ENCODE measurements at regions not wholly inside any gene's neighbourhood (a gene's known extent, or its start where the extent isn't known, plus 50 kb on each side); places are given as distances from the start of the nearest gene placed in this dataset.

- TF ChIP-seq CTCF (conservative IDR thresholded peaks at IDR 0.05), result no peak
- no peak for TF ChIP-seq ZFX (IDR thresholded peaks at IDR 0.05)
- H3K27ac ChIP-seq, result no peak overlapping the region
Measured at GRCh38 chr18:65516209-65516608, 234.6 kb upstream of the CDH7 start.

DNA sequence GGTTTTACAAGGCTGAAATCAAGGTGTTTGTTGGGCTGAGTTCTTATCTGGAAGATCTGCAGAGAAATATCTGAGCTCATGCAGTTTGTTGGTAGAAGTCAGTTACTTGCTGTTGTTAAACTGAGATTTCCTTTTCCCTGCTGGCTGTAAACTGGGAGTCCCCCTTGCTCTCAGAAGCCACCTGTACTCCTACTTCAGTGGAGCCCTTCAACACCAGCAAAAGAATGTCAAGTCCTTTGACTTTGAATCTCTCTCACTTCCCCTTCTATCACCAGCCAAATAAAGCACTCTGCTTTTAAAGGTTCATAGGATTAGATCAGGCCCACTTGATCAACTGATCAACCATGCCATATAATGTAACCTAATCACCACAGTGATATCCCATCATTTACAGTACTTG is 252.2 kb upstream of the CDH7 start:
- H3K27ac ChIP-seq, result no peak overlapping the region

DNA sequence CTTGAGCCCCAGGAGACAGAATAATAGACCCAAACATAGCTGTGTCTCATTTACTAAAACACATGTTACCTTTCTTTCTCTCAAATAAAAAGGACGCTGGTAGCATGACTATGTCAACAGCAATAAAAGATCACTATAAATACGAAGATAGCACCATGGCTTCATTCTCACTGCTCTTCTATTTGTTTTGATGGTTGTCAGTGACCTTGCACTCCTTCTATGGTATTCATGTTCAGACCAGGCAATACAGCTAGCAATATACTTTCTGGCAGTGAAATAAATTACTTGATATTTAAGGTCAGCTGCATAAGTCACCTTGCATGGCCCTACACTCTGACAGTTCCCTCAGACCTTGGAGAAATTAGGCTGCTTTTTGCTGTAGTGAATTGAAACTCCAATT is 263.2 kb upstream of the CDH7 start:
- TF ChIP-seq ZFX (IDR thresholded peaks at IDR 0.05), result no peak
- no peak for TF ChIP-seq CTCF (conservative IDR thresholded peaks at IDR 0.05)

More for the DNA sequence above, 252.2 kb upstream of the CDH7 start:
- TF ChIP-seq ZFX (IDR thresholded peaks at IDR 0.05) (no peak), CTCF (conservative IDR thresholded peaks at IDR 0.05) (no peak)

GRCh38 chr18:65477455-65477854 is 273.4 kb upstream of the CDH7 start:
- no peak overlapping the region for H3K27ac ChIP-seq
- no peak for TF ChIP-seq ZFX (IDR thresholded peaks at IDR 0.05)
- TF ChIP-seq CTCF (conservative IDR thresholded peaks at IDR 0.05), result no peak

More for the DNA sequence above, 263.2 kb upstream of the CDH7 start:
- H3K27ac ChIP-seq, result no peak overlapping the region

DNA sequence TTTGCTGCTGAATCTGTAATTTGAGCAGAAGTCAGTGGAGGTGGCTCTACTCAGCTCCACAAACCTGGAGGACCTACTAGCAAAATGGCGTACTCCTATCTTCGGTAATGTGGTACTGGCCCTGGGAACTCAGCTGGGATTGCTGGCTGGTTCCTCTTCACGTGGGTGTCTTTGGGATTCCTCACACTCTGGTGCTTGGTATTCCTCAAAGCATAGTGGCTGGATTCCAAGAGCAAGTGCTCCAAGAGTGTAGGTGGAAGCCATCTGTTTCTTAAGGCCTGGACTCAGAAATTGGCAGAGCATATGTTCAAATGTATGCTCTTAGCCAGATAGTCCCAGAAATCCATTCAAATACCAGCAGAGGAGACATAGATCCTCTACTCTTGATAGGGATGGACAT is 281.9 kb upstream of the CDH7 start:
- no peak for TF ChIP-seq ZFX (IDR thresholded peaks at IDR 0.05)
- no peak for TF ChIP-seq CTCF (conservative IDR thresholded peaks at IDR 0.05)
- H3K27ac ChIP-seq, result no peak overlapping the region

GRCh38 chr18:65464361-65464760 is 286.5 kb upstream of the CDH7 start:
- no peak overlapping the region for H3K27ac ChIP-seq
- no peak for TF ChIP-seq ZFX (IDR thresholded peaks at IDR 0.05)
- TF ChIP-seq CTCF (conservative IDR thresholded peaks at IDR 0.05), result no peak

DNA sequence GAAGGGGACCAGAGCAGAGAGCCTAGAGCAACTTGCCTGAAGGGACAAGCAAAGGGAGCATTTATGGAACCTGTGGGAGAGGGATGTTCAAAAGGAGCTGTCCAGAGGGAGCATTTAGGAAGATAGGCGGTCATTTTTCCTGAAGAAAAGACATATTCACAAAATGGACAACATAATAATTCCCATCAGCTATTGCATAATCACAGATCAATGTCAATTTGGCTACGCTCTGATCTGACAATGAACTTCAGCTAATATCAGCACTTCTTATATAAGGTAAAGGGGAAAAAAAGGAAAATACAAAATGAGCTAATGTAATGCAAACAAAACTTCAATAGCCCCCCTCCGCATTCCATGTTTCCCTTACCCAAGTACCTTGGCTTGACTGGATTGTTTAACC is 291.1 kb upstream of the CDH7 start:
- TF ChIP-seq CTCF (conservative IDR thresholded peaks at IDR 0.05) (no peak), ZFX (IDR thresholded peaks at IDR 0.05) (no peak)
- no peak overlapping the region for H3K27ac ChIP-seq
